ENCODE measurements at regions not wholly inside any gene's neighbourhood (a gene's known extent, or its start where the extent isn't known, plus 50 kb on each side); places are given as distances from the start of the nearest gene placed in this dataset.

DNA sequence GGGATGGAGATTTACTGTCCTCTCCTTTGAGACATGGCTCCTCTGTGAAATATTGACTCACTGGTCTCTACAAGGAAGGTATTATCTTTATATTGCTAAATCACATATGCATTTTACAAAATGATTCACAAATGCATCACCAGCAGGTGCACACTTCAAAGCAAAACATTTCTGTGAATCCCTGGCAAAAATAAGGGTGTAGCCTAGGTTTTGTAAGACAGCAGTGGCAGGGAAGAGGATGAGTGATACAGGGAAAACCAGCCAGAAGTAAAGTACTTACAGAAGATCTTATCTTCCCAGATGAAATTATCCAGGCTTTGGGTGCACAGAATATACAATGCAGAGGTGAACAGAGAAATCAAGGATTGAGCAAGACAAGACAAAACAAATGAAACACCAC lies 1094.6 kb downstream of the GATA3 start:
- no peak for TF ChIP-seq CTCF (conservative IDR thresholded peaks at IDR 0.05 in 1 of 2, IDR thresholded peaks at IDR 0.05 in 1 of 2; ENCODE audit: extremely low read depth in 1 of 2, insufficient read depth in 1 of 2, low read depth in 1 of 2, low read length in 2 of 2)
- no peak for TF ChIP-seq EZH2 (IDR thresholded peaks at IDR 0.05; ENCODE audit: borderline replicate concordance, low read length)

Measured in mammary epithelial cell (primary cell).